ENCODE measurements at regions not wholly inside any gene's neighbourhood (a gene's known extent, or its start where the extent isn't known, plus 50 kb on each side); places are given as distances from the start of the nearest gene placed in this dataset.

DNA sequence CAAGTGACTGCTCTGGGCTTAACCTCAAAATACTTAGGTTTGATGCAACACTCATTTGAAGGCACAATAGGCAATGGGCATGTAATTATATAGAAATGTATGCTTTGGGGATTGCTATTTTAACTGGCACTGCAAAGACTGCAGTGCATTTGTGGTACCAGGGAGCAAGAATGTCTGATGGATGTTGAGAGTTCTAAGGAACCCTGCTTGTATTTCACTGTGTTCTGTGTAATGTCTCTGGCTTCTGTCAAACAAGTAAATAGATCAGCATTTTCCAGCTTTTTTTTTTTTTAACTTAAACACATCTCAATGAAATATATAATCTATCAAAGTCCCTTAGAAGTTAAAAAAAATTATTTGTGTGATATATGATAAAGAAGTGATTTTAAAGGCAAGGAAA lies 94.8 kb upstream of the ATP2B1 start:
- TF ChIP-seq CTCF (IDR thresholded peaks at IDR 0.05) = no peak
- no peak for TF ChIP-seq POLR2A (IDR thresholded peaks at IDR 0.05)

All from thyroid gland (tissue), 4 donors.